ENCODE measurements at regions not wholly inside any gene's neighbourhood (a gene's known extent, or its start where the extent isn't known, plus 50 kb on each side); places are given as distances from the start of the nearest gene placed in this dataset.

GRCh38 chr3:26515351-26515750 lies 107.2 kb upstream of the LRRC3B start:
- WGBS: 31% methylated on average over 2 of the region's 2 CpGs
- H3K9ac ChIP-seq (ENCODE audit: low read depth in 1 of 2, low read length in 2 of 2): no peak overlapping the region
- no peak overlapping the region for H3K27ac ChIP-seq (ENCODE audit: low read depth in 1 of 2, low read length in 2 of 2)
- DNase-seq (ENCODE audit: low spot score): no peak
- no peaks in the 10 kb centered on the region for H3K27me3 ChIP-seq (ENCODE audit: control insufficient read depth in 4 of 4, insufficient read depth in 4 of 4, low read length in 3 of 4)
- no peak overlapping the region for H3K4me3 ChIP-seq (ENCODE audit: low read depth in 1 of 3, low read length in 3 of 3)
- H3K4me1 ChIP-seq (ENCODE audit: control insufficient read depth in 4 of 4, insufficient read depth in 4 of 4, low read length in 3 of 4): no peaks in the 10 kb centered on the region
- no peaks in the 10 kb centered on the region for H3K9me3 ChIP-seq (ENCODE audit: control insufficient read depth in 4 of 4, low read length in 3 of 4)
- H3K36me3 ChIP-seq (ENCODE audit: control insufficient read depth in 4 of 4, insufficient read depth in 3 of 4, low read depth in 1 of 4, low read length in 3 of 4): no peaks in the 10 kb centered on the region
- TF ChIP-seq ZBTB33 (IDR thresholded peaks at IDR 0.05) (no peak), TAF1 (conservative IDR thresholded peaks at IDR 0.05) (no peak), CTCF (IDR thresholded peaks at IDR 0.05; ENCODE audit: low read depth, low read length, missing input control) (no peak), FOXA1 (IDR thresholded peaks at IDR 0.05) (no peak), YY1 (IDR thresholded peaks at IDR 0.05) (no peak), MAX (IDR thresholded peaks at IDR 0.05) (no peak), SP1 (IDR thresholded peaks at IDR 0.05) (no peak)

- Histone ChIP-seq H3K36me3 (ENCODE audit: control insufficient read depth in 4 of 4, insufficient read depth in 3 of 4, low read depth in 1 of 4, low read length in 3 of 4) (no peaks in the 10 kb centered on the region), H3K4me1 (ENCODE audit: control insufficient read depth in 4 of 4, insufficient read depth in 4 of 4, low read length in 3 of 4) (no peaks in the 10 kb centered on the region), H3K9me3 (ENCODE audit: control insufficient read depth in 4 of 4, low read length in 3 of 4) (peaks cover 0 to 4% (median under 1%) of the 10 kb centered on the region in 4 donors), H3K27me3 (ENCODE audit: control insufficient read depth in 4 of 4, insufficient read depth in 4 of 4, low read length in 3 of 4) (no peaks in the 10 kb centered on the region), H3K27ac (ENCODE audit: low read depth in 1 of 2, low read length in 2 of 2) (no peak overlapping the region), H3K9ac (ENCODE audit: low read depth in 1 of 2, low read length in 2 of 2) (no peak overlapping the region), H3K4me3 (ENCODE audit: low read depth in 1 of 3, low read length in 3 of 3) (no peak overlapping the region)
- DNase-seq (ENCODE audit: low spot score): no peak
- TF ChIP-seq RXRA (IDR thresholded peaks at IDR 0.05): no peak
- TF ChIP-seq CTCF (IDR thresholded peaks at IDR 0.05; ENCODE audit: low read depth, low read length, missing input control): no peak
- TF ChIP-seq RAD21 (IDR thresholded peaks at IDR 0.05): no peak
- TF ChIP-seq SP1 (IDR thresholded peaks at IDR 0.05): no peak
- no peak for TF ChIP-seq TAF1 (conservative IDR thresholded peaks at IDR 0.05)
- TF ChIP-seq EGR1 (IDR thresholded peaks at IDR 0.05; ENCODE audit: low read depth in 2 of 2): no peak
- TF ChIP-seq HNF4A (conservative IDR thresholded peaks at IDR 0.05): no peak
- TF ChIP-seq REST (IDR thresholded peaks at IDR 0.05): no peak
- TF ChIP-seq JUND (IDR thresholded peaks at IDR 0.05): no peak
- no peak for TF ChIP-seq YY1 (IDR thresholded peaks at IDR 0.05)
- TF ChIP-seq FOXA2 (IDR thresholded peaks at IDR 0.05): no peak
- TF ChIP-seq ATF3 (IDR thresholded peaks at IDR 0.05): no peak
- no peak for TF ChIP-seq HNF4G (IDR thresholded peaks at IDR 0.05)
- WGBS: 88% methylated on average over 1 of the region's 1 CpG
Measured at GRCh38 chr3:26521261-26521660, 101.3 kb upstream of the LRRC3B start.

All from liver (tissue), 8 donors.